ENCODE measurements at regions not wholly inside any gene's neighbourhood (a gene's known extent, or its start where the extent isn't known, plus 50 kb on each side); places are given as distances from the start of the nearest gene placed in this dataset.

DNA sequence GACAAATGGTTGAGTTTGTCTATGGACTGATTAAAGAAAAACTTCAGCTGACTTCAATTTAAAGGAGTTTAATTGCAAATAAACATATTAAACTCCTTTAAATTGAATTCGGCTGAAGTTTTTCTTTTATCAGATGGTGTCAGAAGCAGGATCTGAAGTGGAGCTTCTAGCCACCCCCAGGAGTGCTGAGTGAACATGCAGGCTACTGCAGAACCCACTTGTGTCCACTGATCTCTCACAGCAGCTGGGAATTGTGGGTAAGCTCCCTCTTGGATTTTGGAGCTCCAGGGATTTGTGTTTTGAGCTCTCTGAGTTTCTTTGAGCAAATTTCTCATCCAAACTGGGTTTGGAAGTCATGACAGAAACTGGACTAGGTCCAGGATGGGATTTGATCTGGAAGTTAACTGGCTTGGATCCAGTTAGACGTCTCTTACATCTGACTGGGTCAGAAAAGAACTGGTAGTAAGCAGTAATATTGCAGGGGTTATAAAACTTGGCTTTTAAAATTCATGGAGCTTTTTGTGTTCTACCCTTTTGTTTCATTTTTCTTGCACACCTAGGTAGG lies 95.8 kb upstream of the UST start:
- no peak overlapping the region for H3K4me3 ChIP-seq (ENCODE audit: low read depth, low read length)
- no peak for DNase-seq (ENCODE audit: low read depth)
- TF ChIP-seq, protein P1, sequence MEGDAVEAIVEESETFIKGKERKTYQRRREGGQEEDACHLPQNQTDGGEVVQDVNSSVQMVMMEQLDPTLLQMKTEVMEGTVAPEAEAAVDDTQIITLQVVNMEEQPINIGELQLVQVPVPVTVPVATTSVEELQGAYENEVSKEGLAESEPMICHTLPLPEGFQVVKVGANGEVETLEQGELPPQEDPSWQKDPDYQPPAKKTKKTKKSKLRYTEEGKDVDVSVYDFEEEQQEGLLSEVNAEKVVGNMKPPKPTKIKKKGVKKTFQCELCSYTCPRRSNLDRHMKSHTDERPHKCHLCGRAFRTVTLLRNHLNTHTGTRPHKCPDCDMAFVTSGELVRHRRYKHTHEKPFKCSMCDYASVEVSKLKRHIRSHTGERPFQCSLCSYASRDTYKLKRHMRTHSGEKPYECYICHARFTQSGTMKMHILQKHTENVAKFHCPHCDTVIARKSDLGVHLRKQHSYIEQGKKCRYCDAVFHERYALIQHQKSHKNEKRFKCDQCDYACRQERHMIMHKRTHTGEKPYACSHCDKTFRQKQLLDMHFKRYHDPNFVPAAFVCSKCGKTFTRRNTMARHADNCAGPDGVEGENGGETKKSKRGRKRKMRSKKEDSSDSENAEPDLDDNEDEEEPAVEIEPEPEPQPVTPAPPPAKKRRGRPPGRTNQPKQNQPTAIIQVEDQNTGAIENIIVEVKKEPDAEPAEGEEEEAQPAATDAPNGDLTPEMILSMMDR (IDR thresholded peaks at IDR 0.05; ENCODE audit: low read depth, low read length, missing control alignments), result no peak
- in situ Hi-C loops (cut with HindIII; ENCODE audit: low sequenced_read_pairs), result no loop called here

DNA sequence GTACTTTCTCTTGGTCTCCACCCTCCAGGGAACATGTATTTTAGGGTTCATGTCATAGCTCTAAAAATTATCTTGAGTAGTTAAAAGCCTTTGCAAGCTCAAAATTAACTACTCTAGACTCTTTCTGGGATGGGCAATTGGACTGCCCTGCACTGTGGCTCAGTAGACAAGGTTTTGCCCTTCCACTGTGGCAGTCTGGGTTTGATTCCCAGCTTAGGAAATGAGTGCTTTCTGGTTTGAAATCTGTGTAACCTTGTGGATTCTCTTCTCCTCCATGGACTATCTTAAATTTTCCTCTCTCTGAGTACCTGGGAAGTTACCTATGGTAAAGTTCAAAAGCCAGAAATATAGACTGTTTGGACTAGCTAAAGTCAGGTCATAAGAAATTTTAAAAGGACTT lies 94.6 kb upstream of the UST start:
- in situ Hi-C loops (cut with HindIII; ENCODE audit: low sequenced_read_pairs), result no loop called here
- DNase-seq (ENCODE audit: low read depth), result no peak
- TF ChIP-seq, protein P1 (IDR thresholded peaks at IDR 0.05; ENCODE audit: low read depth, low read length, missing control alignments), result no peak
- H3K4me3 ChIP-seq (ENCODE audit: low read depth, low read length), result no peak overlapping the region

DNA sequence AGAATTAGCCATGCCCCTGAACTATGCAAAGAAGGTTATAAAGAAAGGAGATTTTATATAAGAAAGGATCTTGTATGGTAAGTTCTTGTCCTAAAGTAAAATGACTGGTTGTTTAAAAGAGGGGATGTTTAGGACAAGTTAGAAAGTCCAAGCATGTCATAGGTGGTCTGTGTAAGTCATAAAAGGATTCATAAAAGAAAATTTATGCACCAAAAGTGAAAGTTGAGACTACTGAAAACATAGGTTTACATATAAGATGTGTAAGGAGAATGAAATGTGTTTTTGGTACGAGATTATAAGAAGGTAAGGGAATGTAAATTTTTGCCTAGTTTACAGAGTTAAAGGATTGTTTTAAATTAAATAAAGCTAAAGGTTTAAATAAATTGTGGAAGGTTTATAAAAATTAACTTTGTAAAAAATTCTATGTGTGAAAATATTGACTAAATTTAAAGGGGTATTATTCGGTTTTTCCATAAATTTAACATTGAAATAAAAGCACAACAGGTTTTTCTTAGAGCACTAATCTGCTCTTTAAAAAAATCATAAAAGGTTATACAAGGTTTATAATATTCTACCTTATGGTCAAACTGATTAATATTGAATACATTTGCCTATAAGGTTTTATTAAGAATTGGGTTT lies 93.6 kb upstream of the UST start:
- DNase-seq (ENCODE audit: low read depth), result no peak
- no peak overlapping the region for H3K4me3 ChIP-seq (ENCODE audit: low read depth, low read length)
- in situ Hi-C loops (cut with HindIII; ENCODE audit: low sequenced_read_pairs), result no loop called here
- TF ChIP-seq, protein P1 (IDR thresholded peaks at IDR 0.05; ENCODE audit: low read depth, low read length, missing control alignments), result no peak

DNA sequence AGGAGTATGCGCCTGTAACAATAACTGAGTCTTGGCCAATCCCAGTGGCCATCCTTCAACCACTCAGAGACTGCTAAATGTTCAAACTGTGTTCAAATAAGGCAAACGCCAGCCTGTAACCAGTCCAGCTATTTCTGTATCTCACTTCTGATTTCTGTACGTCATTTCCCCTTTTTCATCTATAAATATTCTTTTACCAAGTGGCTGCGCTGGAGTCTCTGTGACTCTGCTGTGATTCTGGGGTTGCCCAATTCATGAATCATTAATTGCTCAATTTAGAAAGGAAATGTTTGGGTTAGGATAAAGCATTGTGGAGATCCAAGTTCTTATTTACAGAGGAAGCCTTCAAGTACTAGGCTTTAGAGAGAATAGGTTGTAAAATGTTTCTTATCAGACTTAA lies 89.8 kb upstream of the UST start:
- DNase-seq (ENCODE audit: low read depth), result no peak
- no peak overlapping the region for H3K4me3 ChIP-seq (ENCODE audit: low read depth, low read length)
- in situ Hi-C loops (cut with HindIII; ENCODE audit: low sequenced_read_pairs), result no loop called here
- TF ChIP-seq, protein P1 (IDR thresholded peaks at IDR 0.05; ENCODE audit: low read depth, low read length, missing control alignments), result no peak

DNA sequence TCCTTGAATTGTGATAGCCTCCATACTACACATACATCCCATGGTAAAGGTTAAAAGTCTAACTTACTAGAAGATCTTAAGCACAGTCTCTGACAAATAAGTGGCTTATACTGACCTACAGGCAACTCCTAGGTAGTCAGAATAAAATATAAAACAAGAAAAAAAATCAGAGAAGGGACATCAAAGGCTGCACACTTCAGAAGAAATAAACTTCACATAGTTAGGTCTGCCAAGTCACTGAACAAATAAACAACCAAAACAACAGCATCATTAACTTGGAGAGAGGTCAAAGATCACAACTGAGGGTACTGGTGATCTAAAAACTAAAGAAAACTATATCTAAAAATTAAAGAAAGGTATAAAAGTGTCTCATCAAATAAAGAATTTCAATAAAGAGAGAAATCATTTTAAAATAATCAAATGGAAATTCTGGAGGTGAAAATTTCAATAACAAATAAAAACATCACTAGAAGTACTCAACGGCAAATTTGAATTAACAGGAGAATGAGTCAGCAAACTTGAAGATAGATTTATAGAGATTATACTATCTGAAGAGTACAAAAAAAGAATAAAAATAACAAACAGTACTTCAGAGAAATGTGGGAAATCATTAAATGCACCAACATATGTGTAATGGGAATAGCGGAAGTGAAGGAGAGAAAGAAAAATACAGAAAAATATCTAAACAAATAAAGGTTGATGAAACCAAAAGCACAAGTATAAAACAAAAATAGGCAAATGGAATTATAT lies 88.0 kb upstream of the UST start:
- TF ChIP-seq, protein P1 (IDR thresholded peaks at IDR 0.05; ENCODE audit: low read depth, low read length, missing control alignments), result no peak
- DNase-seq (ENCODE audit: low read depth), result no peak
- H3K4me3 ChIP-seq (ENCODE audit: low read depth, low read length), result no peak overlapping the region
- in situ Hi-C loops (cut with HindIII; ENCODE audit: low sequenced_read_pairs), result no loop called here

DNA sequence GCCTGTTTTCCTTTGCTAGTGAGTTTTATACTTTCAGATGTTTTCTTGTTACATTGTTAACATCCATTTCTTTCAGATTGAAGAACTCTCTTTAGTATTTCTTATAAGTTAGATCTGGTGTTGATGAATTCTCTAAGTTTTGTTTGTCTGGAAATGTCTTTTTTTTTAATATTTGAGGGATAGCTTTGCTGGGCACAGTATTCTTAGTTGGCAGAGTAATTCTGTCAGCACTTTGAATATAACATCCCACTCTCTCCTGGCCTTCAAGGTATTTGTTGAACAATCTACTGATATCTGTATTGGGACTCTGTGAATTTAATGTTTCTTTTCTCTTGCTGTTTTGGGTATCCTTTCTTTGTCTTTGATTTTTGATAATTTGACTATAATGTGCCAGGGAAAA lies 79.4 kb upstream of the UST start:
- in situ Hi-C loops (cut with HindIII; ENCODE audit: low sequenced_read_pairs), result no loop called here
- TF ChIP-seq, protein P1 (IDR thresholded peaks at IDR 0.05; ENCODE audit: low read depth, low read length, missing control alignments), result no peak
- H3K4me3 ChIP-seq (ENCODE audit: low read depth, low read length), result no peak overlapping the region
- DNase-seq (ENCODE audit: low read depth), result no peak

Measured in astrocyte of the cerebellum (primary cell).